ENCODE measurements at regions not wholly inside any gene's neighbourhood (a gene's known extent, or its start where the extent isn't known, plus 50 kb on each side); places are given as distances from the start of the nearest gene placed in this dataset.

DNA sequence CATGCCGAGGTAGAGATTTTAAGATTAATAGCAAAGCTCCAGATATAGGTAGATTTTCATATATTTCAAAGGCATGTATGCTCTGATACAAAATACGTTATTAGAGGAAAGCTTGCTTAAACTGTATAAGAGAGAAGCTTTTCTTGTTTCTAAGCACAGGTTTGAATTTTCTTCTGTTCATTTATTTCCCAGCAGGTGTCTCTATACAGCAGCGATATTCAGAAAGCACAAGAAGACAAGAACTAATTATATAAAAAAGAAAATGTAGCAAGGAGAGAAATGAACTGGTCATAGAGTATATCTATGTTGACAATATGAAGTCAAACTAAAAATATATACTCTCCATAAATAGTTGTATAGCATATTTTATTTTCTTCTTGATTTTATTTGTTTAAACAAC, 307.4 kb upstream of the NOVA1 start:
- H3K9me3 ChIP-seq (ENCODE audit: control extremely low read depth in 1 of 3, control insufficient read depth in 2 of 3, insufficient read depth in 1 of 3, low read length in 2 of 3): no peaks in the 10 kb centered on the region
- Mint-ChIP-seq H3K4me1 (no peaks in the 10 kb centered on the region), H3K27me3 (no peaks in the 10 kb centered on the region), H3K9me3 (ENCODE audit: insufficient read depth) (peaks cover 3% of the 10 kb centered on the region), H3K27ac (no peak overlapping the region), H3K4me3 (no peak overlapping the region)
- intact Hi-C loops (cut with micrococcal nuclease): no loop called here
- no peak for DNase-seq
- no peak overlapping the region for H3K27ac ChIP-seq (ENCODE audit: low read length in 2 of 2)
- H3K4me3 ChIP-seq (ENCODE audit: control extremely low read depth in 1 of 5, extremely low read depth in 1 of 5, insufficient read depth in 1 of 5, low read depth in 2 of 5, low read length in 4 of 5): no peak overlapping the region
- WGBS (ENCODE audit: insufficient coverage): no CpG with 5 or more reads among the region's 3 CpGs
- no peak overlapping the region for H2AFZ ChIP-seq (ENCODE audit: insufficient read depth, low read depth, low read length, poor library complexity, severe bottlenecking)
- POLR2A ChIA-PET: no interaction called here
- no peak for ATAC-seq (ENCODE audit: low read depth)
- CTCF ChIA-PET: no interaction called here
- no peaks in the 10 kb centered on the region for H3K4me1 ChIP-seq (ENCODE audit: control insufficient read depth in 2 of 2, insufficient read depth in 2 of 2, low read length in 2 of 2)
- no peaks in the 10 kb centered on the region for H3K79me2 ChIP-seq (ENCODE audit: control insufficient read depth, insufficient read depth, low read length)
- H4K20me1 ChIP-seq (ENCODE audit: control insufficient read depth, insufficient read depth, low read length, poor library complexity, severe bottlenecking): no peaks in the 10 kb centered on the region
- no peaks in the 10 kb centered on the region for H3K27me3 ChIP-seq (replicated peaks in 1 of 4; ENCODE audit: control extremely low read depth in 1 of 4, control insufficient read depth in 3 of 4, insufficient read depth in 4 of 4, low read length in 3 of 4)
- no peak overlapping the region for H3K4me2 ChIP-seq (replicated peaks; ENCODE audit: low read depth, low read length, poor library complexity, severe bottlenecking)
- no peak for TF ChIP-seq EZH2 (IDR thresholded peaks at IDR 0.05; ENCODE audit: borderline replicate concordance, insufficient read depth, low read depth, low read length, poor library complexity, severe bottlenecking)
- TF ChIP-seq, protein P1, sequence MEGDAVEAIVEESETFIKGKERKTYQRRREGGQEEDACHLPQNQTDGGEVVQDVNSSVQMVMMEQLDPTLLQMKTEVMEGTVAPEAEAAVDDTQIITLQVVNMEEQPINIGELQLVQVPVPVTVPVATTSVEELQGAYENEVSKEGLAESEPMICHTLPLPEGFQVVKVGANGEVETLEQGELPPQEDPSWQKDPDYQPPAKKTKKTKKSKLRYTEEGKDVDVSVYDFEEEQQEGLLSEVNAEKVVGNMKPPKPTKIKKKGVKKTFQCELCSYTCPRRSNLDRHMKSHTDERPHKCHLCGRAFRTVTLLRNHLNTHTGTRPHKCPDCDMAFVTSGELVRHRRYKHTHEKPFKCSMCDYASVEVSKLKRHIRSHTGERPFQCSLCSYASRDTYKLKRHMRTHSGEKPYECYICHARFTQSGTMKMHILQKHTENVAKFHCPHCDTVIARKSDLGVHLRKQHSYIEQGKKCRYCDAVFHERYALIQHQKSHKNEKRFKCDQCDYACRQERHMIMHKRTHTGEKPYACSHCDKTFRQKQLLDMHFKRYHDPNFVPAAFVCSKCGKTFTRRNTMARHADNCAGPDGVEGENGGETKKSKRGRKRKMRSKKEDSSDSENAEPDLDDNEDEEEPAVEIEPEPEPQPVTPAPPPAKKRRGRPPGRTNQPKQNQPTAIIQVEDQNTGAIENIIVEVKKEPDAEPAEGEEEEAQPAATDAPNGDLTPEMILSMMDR (IDR thresholded peaks at IDR 0.05): no peak
- no peaks in the 10 kb centered on the region for H3K36me3 ChIP-seq (replicated peaks in 1 of 2; ENCODE audit: control extremely low read depth in 1 of 2, control insufficient read depth in 1 of 2, extremely low read depth in 1 of 2, insufficient read depth in 2 of 2, low read length in 1 of 2)
- H3K9ac ChIP-seq (ENCODE audit: low read length): no peak overlapping the region

DNA sequence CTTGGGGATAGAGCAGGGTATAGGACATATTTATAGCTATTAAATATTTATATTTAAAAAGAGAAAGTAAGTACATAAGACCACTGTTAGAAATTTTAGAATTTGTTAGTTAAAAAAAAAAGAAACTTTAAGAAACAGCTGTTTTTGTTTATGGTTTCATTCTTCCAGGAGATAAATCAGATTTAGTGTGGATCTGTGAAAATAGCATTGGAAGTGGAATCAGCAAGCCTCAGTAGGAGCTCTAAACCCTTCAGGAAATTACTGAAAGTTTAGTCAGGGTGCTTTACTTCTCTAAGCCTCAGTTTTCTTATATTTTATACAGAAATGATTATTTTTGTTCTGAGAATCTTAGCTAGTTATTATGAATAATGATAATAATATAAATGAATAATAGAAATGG, 316.0 kb upstream of the NOVA1 start:
- H3K27ac Mint-ChIP-seq: no peak overlapping the region
- DNase-seq: no peak
- H3K27me3 Mint-ChIP-seq: no peaks in the 10 kb centered on the region
- no peak overlapping the region for H3K9ac ChIP-seq (ENCODE audit: low read length)
- no peaks in the 10 kb centered on the region for H3K27me3 ChIP-seq (replicated peaks in 1 of 4; ENCODE audit: control extremely low read depth in 1 of 4, control insufficient read depth in 3 of 4, insufficient read depth in 4 of 4, low read length in 3 of 4)
- H3K4me1 Mint-ChIP-seq: no peaks in the 10 kb centered on the region
- H3K4me2 ChIP-seq (replicated peaks; ENCODE audit: low read depth, low read length, poor library complexity, severe bottlenecking): no peak overlapping the region
- ATAC-seq (ENCODE audit: low read depth): no peak
- ChIA-PET CTCF (no interaction called here), POLR2A (no interaction called here)
- H3K4me1 ChIP-seq (ENCODE audit: control insufficient read depth in 2 of 2, insufficient read depth in 2 of 2, low read length in 2 of 2): no peaks in the 10 kb centered on the region
- H3K79me2 ChIP-seq (ENCODE audit: control insufficient read depth, insufficient read depth, low read length): no peaks in the 10 kb centered on the region
- H3K36me3 ChIP-seq (replicated peaks in 1 of 2; ENCODE audit: control extremely low read depth in 1 of 2, control insufficient read depth in 1 of 2, extremely low read depth in 1 of 2, insufficient read depth in 2 of 2, low read length in 1 of 2): no peaks in the 10 kb centered on the region
- H3K27ac ChIP-seq (ENCODE audit: low read length in 2 of 2): no peak overlapping the region
- intact Hi-C loops (cut with micrococcal nuclease): no loop called here
- no peak overlapping the region for H3K4me3 ChIP-seq (ENCODE audit: control extremely low read depth in 1 of 5, extremely low read depth in 1 of 5, insufficient read depth in 1 of 5, low read depth in 2 of 5, low read length in 4 of 5)
- no peaks in the 10 kb centered on the region for H3K9me3 Mint-ChIP-seq (ENCODE audit: insufficient read depth)
- no peaks in the 10 kb centered on the region for H4K20me1 ChIP-seq (ENCODE audit: control insufficient read depth, insufficient read depth, low read length, poor library complexity, severe bottlenecking)
- H3K4me3 Mint-ChIP-seq: no peak overlapping the region
- H2AFZ ChIP-seq (ENCODE audit: insufficient read depth, low read depth, low read length, poor library complexity, severe bottlenecking): no peak overlapping the region
- TF ChIP-seq EZH2 (IDR thresholded peaks at IDR 0.05; ENCODE audit: borderline replicate concordance, insufficient read depth, low read depth, low read length, poor library complexity, severe bottlenecking): no peak
- TF ChIP-seq, protein P1 (IDR thresholded peaks at IDR 0.05): no peak
- no peaks in the 10 kb centered on the region for H3K9me3 ChIP-seq (ENCODE audit: control extremely low read depth in 1 of 3, control insufficient read depth in 2 of 3, insufficient read depth in 1 of 3, low read length in 2 of 3)
